WTC11 (cell line): ENCODE measurements at regions not wholly inside any gene's neighbourhood (a gene's known extent, or its start where the extent isn't known, plus 50 kb on each side); places are given as distances from the start of the nearest gene placed in this dataset.

ENCODE experiments used
- ATAC-seq: fragments of 200-7000 bp; cut with Tn5 transposase; 2 replicates; pipeline ENCODE4 v1.10.0; 2021; ENCODE audit warnings: mild to moderate bottlenecking, moderate library complexity
- CTCF ChIA-PET: fragments of 300-600 bp; sonication (Branson Sonifier 250); formaldehyde crosslinking; loops from one replicate; lab custom pipeline; 2021; ENCODE audit warnings: antibody characterized with exemption; lab: Charles Lee
- POLR2A ChIA-PET: fragments of 350-600 bp; sonication (Branson Sonifier 250); formaldehyde crosslinking; loops from one replicate; lab custom pipeline; 2021; ENCODE audit warnings: antibody characterized with exemption; lab: Charles Lee
- DNase-seq: peaks from one replicate; pipeline ENCODE4 v3.0.0; 2021; ENCODE audit warnings: low spot score
- H3K27ac Mint-ChIP-seq: 2 replicates; pipeline ENCODE4 v1.8.0; 2021; ENCODE audit warnings: mixed read lengths
- H3K27me3 Mint-ChIP-seq: 2 replicates; pipeline ENCODE4 v1.8.0; 2021; ENCODE audit warnings: low read depth, mild to moderate bottlenecking, moderate library complexity, mixed read lengths
- H3K36me3 Mint-ChIP-seq: 2 replicates; pipeline ENCODE4 v1.8.0; 2021; ENCODE audit warnings: mixed read lengths
- H3K4me1 Mint-ChIP-seq: 2 replicates; pipeline ENCODE4 v1.8.0; 2022; ENCODE audit warnings: mixed read lengths
- H3K4me3 Mint-ChIP-seq: 2 replicates; pipeline ENCODE4 v1.8.0; 2021; ENCODE audit warnings: mild to moderate bottlenecking, moderate library complexity, mixed read lengths
- H3K9me3 Mint-ChIP-seq: 2 replicates; pipeline ENCODE4 v1.8.0; 2021; ENCODE audit warnings: mixed read lengths
- ATF1 ChIP-seq: sonication (generic); formaldehyde crosslinking; IDR thresholded peaks from 2 replicates; pipeline ENCODE4 v1.8.1; 2023; ENCODE audit warnings: mild to moderate bottlenecking, moderate library complexity, missing genetic modification reagents
- CBFB ChIP-seq: sonication (generic); formaldehyde crosslinking; IDR thresholded peaks from 2 replicates; pipeline ENCODE4 v1.8.1; 2022; ENCODE audit warnings: mild to moderate bottlenecking, low read depth, missing genetic modification reagents
- CREB1 ChIP-seq: sonication (generic); formaldehyde crosslinking; IDR thresholded peaks from 2 replicates; pipeline ENCODE4 v1.8.0; 2023; ENCODE audit warnings: mild to moderate bottlenecking, missing genetic modification reagents
- ETV6 ChIP-seq: sonication (generic); formaldehyde crosslinking; IDR thresholded peaks from 2 replicates; pipeline ENCODE4 v1.8.1; 2022; ENCODE audit warnings: mild to moderate bottlenecking, missing genetic modification reagents
- GABPB1 ChIP-seq: sonication (generic); formaldehyde crosslinking; IDR thresholded peaks from 2 replicates; pipeline ENCODE4 v1.8.1; 2023; ENCODE audit warnings: mild to moderate bottlenecking, missing genetic modification reagents
- HMGA2 ChIP-seq: fragments of 250-450 bp; sonication (Bioruptor Pico); IDR thresholded peaks from 2 replicates; pipeline ENCODE4 v1.4.0; 2021; ENCODE audit warnings: mild to moderate bottlenecking, moderate library complexity
- IRF2 ChIP-seq: sonication (generic); formaldehyde crosslinking; IDR thresholded peaks from 2 replicates; pipeline ENCODE4 v1.8.0; 2022; ENCODE audit warnings: low read depth, missing genetic modification reagents, borderline replicate concordance
- NFATC4 ChIP-seq: fragments of 250-450 bp; sonication (Bioruptor Pico); IDR thresholded peaks from 2 replicates; pipeline ENCODE4 v1.9.0; 2021; ENCODE audit warnings: mild to moderate bottlenecking
- NFE2L1 ChIP-seq: sonication (generic); formaldehyde crosslinking; IDR thresholded peaks from 2 replicates; pipeline ENCODE4 v1.8.1; 2023; ENCODE audit warnings: missing genetic modification reagents
- NR2C2 ChIP-seq: sonication (generic); formaldehyde crosslinking; IDR thresholded peaks from 2 replicates; pipeline ENCODE4 v1.8.0; 2022; ENCODE audit warnings: mild to moderate bottlenecking, missing genetic modification reagents
- PRRX2 ChIP-seq: fragments of 250-450 bp; sonication (Bioruptor Pico); IDR thresholded peaks from 2 replicates; pipeline ENCODE4 v1.8.0; 2021; ENCODE audit warnings: mild to moderate bottlenecking
- RELA ChIP-seq: sonication (generic); formaldehyde crosslinking; IDR thresholded peaks from 2 replicates; pipeline ENCODE4 v1.8.1; 2022; ENCODE audit warnings: missing genetic modification reagents, mild to moderate bottlenecking, borderline replicate concordance
- TCF7 ChIP-seq: sonication (generic); formaldehyde crosslinking; IDR thresholded peaks from 2 replicates; pipeline ENCODE4 v1.8.0; 2022; ENCODE audit warnings: mild to moderate bottlenecking, low read depth, missing genetic modification reagents, moderate library complexity
- TEAD1 ChIP-seq: sonication (generic); formaldehyde crosslinking; IDR thresholded peaks from 2 replicates; pipeline ENCODE4 v1.8.0; 2022; ENCODE audit warnings: mild to moderate bottlenecking, missing genetic modification reagents
- TP53 ChIP-seq: sonication (generic); formaldehyde crosslinking; IDR thresholded peaks from 2 replicates; pipeline ENCODE4 v1.8.1; 2023; ENCODE audit warnings: mild to moderate bottlenecking, missing genetic modification reagents
- ZNF138 ChIP-seq: sonication (generic); formaldehyde crosslinking; conservative IDR thresholded peaks from 2 replicates; pipeline ENCODE4 v1.8.1; 2022; ENCODE audit warnings: mild to moderate bottlenecking, moderate library complexity, missing genetic modification reagents
- ZNF219 ChIP-seq: sonication (generic); formaldehyde crosslinking; IDR thresholded peaks from 2 replicates; pipeline ENCODE4 v1.8.0; 2023; ENCODE audit warnings: missing genetic modification reagents, mild to moderate bottlenecking, borderline replicate concordance
- ZNF232 ChIP-seq: sonication (generic); formaldehyde crosslinking; IDR thresholded peaks from 2 replicates; pipeline ENCODE4 v1.8.0; 2022; ENCODE audit warnings: mild to moderate bottlenecking, missing genetic modification reagents
- ZNF423 ChIP-seq: fragments of 250-450 bp; sonication (Bioruptor Pico); IDR thresholded peaks from 2 replicates; pipeline ENCODE4 v2.1.2; 2022; ENCODE audit warnings: mild to moderate bottlenecking, moderate library complexity
- ZNF671 ChIP-seq: fragments of 250-450 bp; sonication (Bioruptor Pico); IDR thresholded peaks from 2 replicates; pipeline ENCODE4 v1.8.0; 2021; ENCODE audit warnings: mild to moderate bottlenecking
- TF ChIP-seq, protein P1 (sequence below): fragments of 250-450 bp; sonication (Bioruptor Pico); IDR thresholded peaks from 2 replicates; pipeline ENCODE4 v1.9.0; 2021; ENCODE audit warnings: mild to moderate bottlenecking
- TF ChIP-seq, protein P2 (sequence below): fragments of 250-450 bp; sonication (Bioruptor Pico); IDR thresholded peaks from 2 replicates; pipeline ENCODE4 v1.9.0; 2021; ENCODE audit warnings: moderate library complexity, mild to moderate bottlenecking, inconsistent platforms, borderline replicate concordance
- TF ChIP-seq, protein P3 (sequence below): sonication (generic); formaldehyde crosslinking; conservative IDR thresholded peaks from 2 replicates; pipeline ENCODE4 v1.8.1; 2022; ENCODE audit warnings: mild to moderate bottlenecking, missing genetic modification reagents
- TF ChIP-seq, protein P4 (sequence below): sonication (generic); formaldehyde crosslinking; IDR thresholded peaks from 2 replicates; pipeline ENCODE4 v1.8.0; 2022; ENCODE audit warnings: mild to moderate bottlenecking, missing genetic modification reagents
- TF ChIP-seq, protein P5 (sequence below): sonication (generic); formaldehyde crosslinking; IDR thresholded peaks from 2 replicates; pipeline ENCODE4 v1.8.1; 2023; ENCODE audit warnings: mild to moderate bottlenecking, missing genetic modification reagents, moderate library complexity
- TF ChIP-seq, protein P6 (sequence below): sonication (generic); formaldehyde crosslinking; IDR thresholded peaks from 2 replicates; pipeline ENCODE4 v1.8.1; 2022; ENCODE audit warnings: missing genetic modification reagents, borderline replicate concordance

DNA sequence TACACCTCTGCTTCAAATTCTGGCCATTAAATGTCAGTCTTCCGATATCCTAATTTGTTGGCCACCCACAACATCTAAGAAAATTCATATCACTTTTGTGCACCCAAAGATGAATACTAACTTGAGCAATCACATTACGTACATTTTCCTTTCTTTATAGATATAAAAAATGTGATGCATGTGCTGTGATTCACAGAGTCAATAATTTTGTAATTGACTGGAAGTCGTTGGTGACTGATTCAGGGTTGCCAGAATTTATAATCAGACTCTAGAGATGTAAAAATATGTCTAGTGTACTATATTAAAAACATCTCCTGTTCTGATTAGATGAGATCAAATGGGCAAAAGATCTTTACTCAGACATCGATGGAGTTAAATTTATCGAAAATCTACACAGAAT, 150.0 kb upstream of the KCTD3 start:
- Mint-ChIP-seq H3K4me1 (peaks cover 60% of the 10 kb centered on the region), H3K27me3 (no peaks in the 10 kb centered on the region; the same call in 1 of the 2 replicates), H3K27ac (no peak overlapping the region), H3K9me3 (no peaks in the 10 kb centered on the region), H3K36me3 (no peaks in the 10 kb centered on the region), H3K4me3 (no peak overlapping the region)
- TF ChIP-seq ETV6 (CRISPR knock-in tag): no peak
- TF ChIP-seq, protein P1, sequence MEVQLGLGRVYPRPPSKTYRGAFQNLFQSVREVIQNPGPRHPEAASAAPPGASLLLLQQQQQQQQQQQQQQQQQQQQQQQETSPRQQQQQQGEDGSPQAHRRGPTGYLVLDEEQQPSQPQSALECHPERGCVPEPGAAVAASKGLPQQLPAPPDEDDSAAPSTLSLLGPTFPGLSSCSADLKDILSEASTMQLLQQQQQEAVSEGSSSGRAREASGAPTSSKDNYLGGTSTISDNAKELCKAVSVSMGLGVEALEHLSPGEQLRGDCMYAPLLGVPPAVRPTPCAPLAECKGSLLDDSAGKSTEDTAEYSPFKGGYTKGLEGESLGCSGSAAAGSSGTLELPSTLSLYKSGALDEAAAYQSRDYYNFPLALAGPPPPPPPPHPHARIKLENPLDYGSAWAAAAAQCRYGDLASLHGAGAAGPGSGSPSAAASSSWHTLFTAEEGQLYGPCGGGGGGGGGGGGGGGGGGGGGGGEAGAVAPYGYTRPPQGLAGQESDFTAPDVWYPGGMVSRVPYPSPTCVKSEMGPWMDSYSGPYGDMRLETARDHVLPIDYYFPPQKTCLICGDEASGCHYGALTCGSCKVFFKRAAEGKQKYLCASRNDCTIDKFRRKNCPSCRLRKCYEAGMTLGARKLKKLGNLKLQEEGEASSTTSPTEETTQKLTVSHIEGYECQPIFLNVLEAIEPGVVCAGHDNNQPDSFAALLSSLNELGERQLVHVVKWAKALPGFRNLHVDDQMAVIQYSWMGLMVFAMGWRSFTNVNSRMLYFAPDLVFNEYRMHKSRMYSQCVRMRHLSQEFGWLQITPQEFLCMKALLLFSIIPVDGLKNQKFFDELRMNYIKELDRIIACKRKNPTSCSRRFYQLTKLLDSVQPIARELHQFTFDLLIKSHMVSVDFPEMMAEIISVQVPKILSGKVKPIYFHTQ: no peak
- DNase-seq (no peak), ATAC-seq (no peak)
- CTCF ChIA-PET: no interaction called here
- POLR2A ChIA-PET: no interaction called here

DNA sequence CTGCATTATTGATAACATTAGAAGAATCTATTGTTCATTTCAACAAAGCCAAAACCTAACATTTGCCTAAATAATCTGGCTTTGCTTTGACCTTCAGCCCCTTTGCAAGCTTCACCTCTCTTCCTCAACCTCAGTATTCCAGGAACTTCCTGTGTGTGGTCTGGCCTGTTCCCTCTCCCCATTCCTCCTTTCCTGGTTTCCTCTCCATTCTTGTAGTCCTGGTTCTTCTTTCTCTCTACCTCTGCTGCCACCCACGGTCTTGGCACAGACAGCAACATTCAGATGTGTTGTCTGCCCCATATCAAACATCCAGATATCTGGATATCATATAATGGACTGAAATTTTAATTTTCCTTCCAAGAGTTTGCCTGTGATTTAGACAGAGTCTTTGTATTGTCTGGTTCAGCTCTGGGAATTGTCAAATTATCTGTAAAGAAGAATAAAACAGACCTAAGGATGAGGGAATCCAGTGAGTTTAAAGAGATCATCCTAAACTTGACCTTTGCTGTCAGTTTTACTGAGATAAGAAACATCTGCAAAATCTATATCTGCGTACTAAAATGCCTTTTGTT, 148.1 kb upstream of the KCTD3 start:
- peaks cover 47% of the 10 kb centered on the region for H3K4me1 Mint-ChIP-seq
- TF ChIP-seq CREB1 (CRISPR knock-in tag) (no peak), TEAD1 (CRISPR knock-in tag) (no peak), ZNF138 (no peak), NR2C2 (CRISPR knock-in tag) (no peak), HMGA2 (no peak), NFATC4 (no peak)
- TF ChIP-seq, protein P2, sequence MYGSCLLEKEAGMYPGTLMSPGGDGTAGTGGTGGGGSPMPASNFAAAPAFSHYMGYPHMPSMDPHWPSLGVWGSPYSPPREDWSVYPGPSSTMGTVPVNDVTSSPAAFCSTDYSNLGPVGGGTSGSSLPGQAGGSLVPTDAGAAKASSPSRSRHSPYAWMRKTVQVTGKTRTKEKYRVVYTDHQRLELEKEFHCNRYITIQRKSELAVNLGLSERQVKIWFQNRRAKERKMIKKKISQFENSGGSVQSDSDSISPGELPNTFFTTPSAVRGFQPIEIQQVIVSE (CRISPR knock-in tag): no peak
- TF ChIP-seq, protein P3, sequence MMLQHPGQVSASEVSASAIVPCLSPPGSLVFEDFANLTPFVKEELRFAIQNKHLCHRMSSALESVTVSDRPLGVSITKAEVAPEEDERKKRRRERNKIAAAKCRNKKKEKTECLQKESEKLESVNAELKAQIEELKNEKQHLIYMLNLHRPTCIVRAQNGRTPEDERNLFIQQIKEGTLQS (CRISPR knock-in tag): no peak
- TF ChIP-seq, all 79 proteins: peak for 0
- H3K4me3 Mint-ChIP-seq: no peak overlapping the region
- POLR2A ChIA-PET: no interaction called here
- peak overlapping the region; percentile 11 for H3K27ac Mint-ChIP-seq
- CTCF ChIA-PET: no interaction called here
- no peaks in the 10 kb centered on the region for H3K9me3 Mint-ChIP-seq
- no peaks in the 10 kb centered on the region for H3K36me3 Mint-ChIP-seq
- peak; percentile 82 for ATAC-seq
- DNase-seq: no peak
- no peaks in the 10 kb centered on the region; the same call in 1 of the 2 replicates for H3K27me3 Mint-ChIP-seq

DNA sequence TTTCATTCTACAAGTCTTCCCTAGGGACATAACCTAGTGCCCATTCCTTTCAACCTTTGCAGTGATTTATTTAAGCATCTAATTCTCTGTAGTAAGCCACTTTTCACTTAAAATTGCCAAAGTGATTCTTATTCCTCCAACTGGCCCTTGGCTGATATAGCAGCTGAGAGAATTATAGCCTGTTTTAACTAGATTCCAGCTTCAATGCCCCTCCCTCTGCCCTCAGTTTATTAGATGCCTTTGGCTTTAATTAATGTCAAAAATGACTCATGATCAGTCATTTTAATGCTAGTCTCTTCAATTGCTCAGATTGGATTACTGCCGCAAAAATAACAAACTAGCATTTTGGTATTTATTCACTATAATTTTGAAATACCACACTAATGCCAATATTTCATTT, 145.4 kb upstream of the KCTD3 start:
- Mint-ChIP-seq H3K27me3 (no peaks in the 10 kb centered on the region), H3K36me3 (no peaks in the 10 kb centered on the region), H3K4me1 (peaks cover 20% of the 10 kb centered on the region), H3K4me3 (no peak overlapping the region), H3K9me3 (no peaks in the 10 kb centered on the region), H3K27ac (no peak overlapping the region)
- ChIA-PET POLR2A (no interaction called here), CTCF (no interaction called here)
- DNase-seq: no peak
- TF ChIP-seq TP53 (CRISPR knock-in tag) (no peak), TCF7 (CRISPR knock-in tag) (no peak), RELA (CRISPR knock-in tag) (no peak), ZNF423 (CRISPR knock-in tag) (no peak), NFATC4 (no peak), ZNF671 (CRISPR knock-in tag) (no peak), GABPB1 (CRISPR knock-in tag) (no peak), CREB1 (CRISPR knock-in tag) (no peak), NFE2L1 (CRISPR knock-in tag) (no peak)
- no peak for ATAC-seq

DNA sequence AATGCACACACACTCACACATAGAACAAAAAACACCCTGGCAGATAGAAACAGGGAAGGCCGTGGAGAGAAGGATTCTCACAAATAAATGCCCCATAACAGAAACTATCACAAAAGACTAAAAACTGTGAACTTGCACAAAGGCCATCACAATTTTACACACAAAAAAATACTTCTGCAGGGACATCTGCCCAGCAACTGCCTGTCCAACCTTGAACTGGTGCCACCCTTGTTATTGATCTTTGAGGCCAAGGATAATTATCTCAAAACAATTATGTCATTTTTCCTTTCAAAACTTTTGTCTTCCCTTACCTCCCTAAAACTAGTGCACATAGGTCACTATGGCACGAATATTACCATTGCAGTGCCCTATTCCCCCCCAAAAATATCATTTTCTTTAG, 143.8 kb upstream of the KCTD3 start:
- H3K27me3 Mint-ChIP-seq: no peaks in the 10 kb centered on the region
- ATAC-seq: no peak
- H3K4me1 Mint-ChIP-seq: peaks cover 10% of the 10 kb centered on the region
- H3K27ac Mint-ChIP-seq: no peak overlapping the region
- DNase-seq: no peak
- ChIA-PET CTCF (no interaction called here), POLR2A (no interaction called here)
- peaks cover 11% of the 10 kb centered on the region for H3K9me3 Mint-ChIP-seq
- peaks cover 11% of the 10 kb centered on the region for H3K36me3 Mint-ChIP-seq
- H3K4me3 Mint-ChIP-seq: no peak overlapping the region
- TF ChIP-seq ZNF219 (CRISPR knock-in tag) (no peak), ZNF232 (CRISPR knock-in tag) (no peak), ATF1 (no peak), CBFB (no peak), IRF2 (CRISPR knock-in tag) (no peak), PRRX2 (CRISPR knock-in tag) (no peak)
- TF ChIP-seq, protein P4, sequence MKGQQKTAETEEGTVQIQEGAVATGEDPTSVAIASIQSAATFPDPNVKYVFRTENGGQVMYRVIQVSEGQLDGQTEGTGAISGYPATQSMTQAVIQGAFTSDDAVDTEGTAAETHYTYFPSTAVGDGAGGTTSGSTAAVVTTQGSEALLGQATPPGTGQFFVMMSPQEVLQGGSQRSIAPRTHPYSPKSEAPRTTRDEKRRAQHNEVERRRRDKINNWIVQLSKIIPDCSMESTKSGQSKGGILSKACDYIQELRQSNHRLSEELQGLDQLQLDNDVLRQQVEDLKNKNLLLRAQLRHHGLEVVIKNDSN: no peak
- TF ChIP-seq, protein P5, sequence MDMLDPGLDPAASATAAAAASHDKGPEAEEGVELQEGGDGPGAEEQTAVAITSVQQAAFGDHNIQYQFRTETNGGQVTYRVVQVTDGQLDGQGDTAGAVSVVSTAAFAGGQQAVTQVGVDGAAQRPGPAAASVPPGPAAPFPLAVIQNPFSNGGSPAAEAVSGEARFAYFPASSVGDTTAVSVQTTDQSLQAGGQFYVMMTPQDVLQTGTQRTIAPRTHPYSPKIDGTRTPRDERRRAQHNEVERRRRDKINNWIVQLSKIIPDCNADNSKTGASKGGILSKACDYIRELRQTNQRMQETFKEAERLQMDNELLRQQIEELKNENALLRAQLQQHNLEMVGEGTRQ (CRISPR knock-in tag): no peak
- TF ChIP-seq, protein P6, sequence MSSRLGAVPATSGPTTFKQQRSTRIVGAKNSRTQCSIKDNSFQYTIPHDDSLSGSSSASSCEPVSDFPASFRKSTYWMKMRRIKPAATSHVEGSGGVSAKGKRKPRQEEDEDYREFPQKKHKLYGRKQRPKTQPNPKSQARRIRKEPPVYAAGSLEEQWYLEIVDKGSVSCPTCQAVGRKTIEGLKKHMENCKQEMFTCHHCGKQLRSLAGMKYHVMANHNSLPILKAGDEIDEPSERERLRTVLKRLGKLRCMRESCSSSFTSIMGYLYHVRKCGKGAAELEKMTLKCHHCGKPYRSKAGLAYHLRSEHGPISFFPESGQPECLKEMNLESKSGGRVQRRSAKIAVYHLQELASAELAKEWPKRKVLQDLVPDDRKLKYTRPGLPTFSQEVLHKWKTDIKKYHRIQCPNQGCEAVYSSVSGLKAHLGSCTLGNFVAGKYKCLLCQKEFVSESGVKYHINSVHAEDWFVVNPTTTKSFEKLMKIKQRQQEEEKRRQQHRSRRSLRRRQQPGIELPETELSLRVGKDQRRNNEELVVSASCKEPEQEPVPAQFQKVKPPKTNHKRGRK (CRISPR knock-in tag): no peak
